ENCODE measurements at regions not wholly inside any gene's neighbourhood (a gene's known extent, or its start where the extent isn't known, plus 50 kb on each side); places are given as distances from the start of the nearest gene placed in this dataset.

DNA sequence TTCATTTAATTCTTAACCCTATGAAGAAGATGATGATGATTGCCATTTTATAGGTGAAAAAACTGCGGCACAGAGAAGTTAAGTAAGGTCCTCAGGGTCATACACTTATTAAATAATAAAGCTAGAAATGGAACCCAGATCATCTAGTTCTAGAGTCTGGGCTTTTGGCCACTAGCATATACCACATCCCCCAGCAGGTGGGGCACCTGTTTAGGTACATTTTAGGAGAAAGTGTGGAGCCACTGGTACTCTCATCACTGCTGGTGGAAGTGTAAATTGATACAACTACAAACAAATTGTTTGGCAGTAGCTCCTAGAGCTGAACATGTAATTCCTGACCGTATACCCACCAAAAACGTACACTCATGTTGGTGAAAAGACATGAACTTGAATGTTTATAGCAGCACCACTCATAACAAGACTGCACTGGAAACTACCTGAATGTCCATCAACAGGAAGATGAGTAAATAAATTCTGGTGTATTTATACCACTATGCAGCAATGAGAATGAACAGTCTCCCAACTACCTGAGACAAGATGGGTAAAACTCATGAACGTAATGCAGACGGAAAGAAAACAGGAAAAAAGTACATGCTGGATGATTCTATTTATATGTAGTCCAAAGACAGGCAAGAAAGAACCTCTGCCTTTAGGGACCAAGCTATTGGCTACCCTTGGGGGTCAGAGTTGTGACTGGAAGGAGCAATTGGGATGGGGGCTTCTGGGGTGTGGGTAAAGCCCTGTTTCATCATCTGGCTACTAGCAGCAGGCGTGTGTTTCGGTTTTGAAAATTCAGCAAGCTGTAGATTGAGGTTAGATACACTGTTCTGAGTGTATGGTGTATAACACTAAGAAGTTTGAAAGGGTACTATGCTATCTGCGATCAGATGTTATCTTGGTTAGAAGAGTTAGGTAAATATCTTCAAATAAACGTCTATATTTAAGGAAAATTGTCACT is 72.3 kb upstream of the ADGRG2 start:
- H3K36me3 ChIP-seq (ENCODE audit: control insufficient read depth in 2 of 2, extremely low read depth in 1 of 2, insufficient read depth in 2 of 2, low read length in 2 of 2) = no peaks in the 10 kb centered on the region
- no peak overlapping the region for H3K4me2 ChIP-seq (ENCODE audit: insufficient read depth, low read length)
- H3K9me3 ChIP-seq (replicated peaks; ENCODE audit: control insufficient read depth, insufficient read depth, low read length) = no peaks in the 10 kb centered on the region
- FAIRE-seq = no peak
- H3K27me3 ChIP-seq (ENCODE audit: control insufficient read depth in 2 of 2, insufficient read depth in 2 of 2, low read length in 2 of 2) = no peaks in the 10 kb centered on the region
- dilution Hi-C loops (cut with MboI; ENCODE audit: extremely low pct_ligation_motif_present, low sequenced_read_pairs) = no loop called here
- no peaks in the 10 kb centered on the region for H4K20me1 ChIP-seq (replicated peaks; ENCODE audit: control insufficient read depth, extremely low read depth, insufficient read depth, low read length)
- BruUV-seq (replicated peaks) = no TSS peak
- TF ChIP-seq POLR2A (IDR thresholded peaks at IDR 0.05; ENCODE audit: low read depth, low read length) = no peak
- TF ChIP-seq GATA2 (IDR thresholded peaks at IDR 0.05; ENCODE audit: insufficient read depth, insufficient read length, low read depth, low read length) = no peak
- no peak for TF ChIP-seq JUN (IDR thresholded peaks at IDR 0.05; ENCODE audit: borderline replicate concordance, insufficient read depth, insufficient read length, low read depth)
- TF ChIP-seq FOS (IDR thresholded peaks at IDR 0.05; ENCODE audit: borderline replicate concordance, insufficient read depth, low read length) = no peak
- TF ChIP-seq POLR2AphosphoS5 (IDR thresholded peaks at IDR 0.05; ENCODE audit: insufficient read depth, low read depth, low read length) = no peak
- TF ChIP-seq EZH2 (IDR thresholded peaks at IDR 0.05; ENCODE audit: borderline replicate concordance, low read depth, low read length, severe bottlenecking) = no peak
- TF ChIP-seq, protein P1, sequence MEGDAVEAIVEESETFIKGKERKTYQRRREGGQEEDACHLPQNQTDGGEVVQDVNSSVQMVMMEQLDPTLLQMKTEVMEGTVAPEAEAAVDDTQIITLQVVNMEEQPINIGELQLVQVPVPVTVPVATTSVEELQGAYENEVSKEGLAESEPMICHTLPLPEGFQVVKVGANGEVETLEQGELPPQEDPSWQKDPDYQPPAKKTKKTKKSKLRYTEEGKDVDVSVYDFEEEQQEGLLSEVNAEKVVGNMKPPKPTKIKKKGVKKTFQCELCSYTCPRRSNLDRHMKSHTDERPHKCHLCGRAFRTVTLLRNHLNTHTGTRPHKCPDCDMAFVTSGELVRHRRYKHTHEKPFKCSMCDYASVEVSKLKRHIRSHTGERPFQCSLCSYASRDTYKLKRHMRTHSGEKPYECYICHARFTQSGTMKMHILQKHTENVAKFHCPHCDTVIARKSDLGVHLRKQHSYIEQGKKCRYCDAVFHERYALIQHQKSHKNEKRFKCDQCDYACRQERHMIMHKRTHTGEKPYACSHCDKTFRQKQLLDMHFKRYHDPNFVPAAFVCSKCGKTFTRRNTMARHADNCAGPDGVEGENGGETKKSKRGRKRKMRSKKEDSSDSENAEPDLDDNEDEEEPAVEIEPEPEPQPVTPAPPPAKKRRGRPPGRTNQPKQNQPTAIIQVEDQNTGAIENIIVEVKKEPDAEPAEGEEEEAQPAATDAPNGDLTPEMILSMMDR (IDR thresholded peaks at IDR 0.05; ENCODE audit: extremely low read depth in 1 of 2, insufficient read depth in 1 of 2, low read depth in 1 of 2, low read length in 2 of 2) = no peak
- TF ChIP-seq, protein P2, sequence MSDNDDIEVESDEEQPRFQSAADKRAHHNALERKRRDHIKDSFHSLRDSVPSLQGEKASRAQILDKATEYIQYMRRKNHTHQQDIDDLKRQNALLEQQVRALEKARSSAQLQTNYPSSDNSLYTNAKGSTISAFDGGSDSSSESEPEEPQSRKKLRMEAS (IDR thresholded peaks at IDR 0.05; ENCODE audit: insufficient read depth, insufficient read length) = no peak
- TF ChIP-seq MYC (IDR thresholded peaks at IDR 0.05; ENCODE audit: low read depth, low read length) = no peak
- ChIA-PET CTCF (no interaction called here), POLR2A (no interaction called here)
- H2AFZ ChIP-seq (ENCODE audit: low read depth, low read length) = no peak overlapping the region
- H3K9ac ChIP-seq (replicated peaks; ENCODE audit: extremely low read depth, insufficient read depth, low read length) = no peak overlapping the region
- H3K27ac ChIP-seq (ENCODE audit: insufficient read depth, low read depth, low read length) = no peak overlapping the region
- no peak overlapping the region for H3K4me3 ChIP-seq (replicated peaks in 1 of 3; ENCODE audit: insufficient read depth in 1 of 3, low read depth in 1 of 3, low read length in 3 of 3)
- intact Hi-C loops (cut with micrococcal nuclease) = no loop called here
- DNase-seq (ENCODE audit: low read depth, low spot score) = no peak
- no peaks in the 10 kb centered on the region for H3K9me1 ChIP-seq (replicated peaks; ENCODE audit: control insufficient read depth, extremely low read depth, insufficient read depth, low read length)
- no peaks in the 10 kb centered on the region for H3K79me2 ChIP-seq (ENCODE audit: control insufficient read depth, insufficient read depth, low read length)
- no peaks in the 10 kb centered on the region for H3K4me1 ChIP-seq (ENCODE audit: control insufficient read depth, extremely low read depth, insufficient read depth, low read length)
